ENCODE measurements at regions not wholly inside any gene's neighbourhood (a gene's known extent, or its start where the extent isn't known, plus 50 kb on each side); places are given as distances from the start of the nearest gene placed in this dataset.
A peak's percentile ranks its signal among the peaks of the same experiment; 100 is the strongest.

GRCh38 chr2:4679391-4679790 is 976.0 kb downstream of the DCDC2C start:
- H3K36me3 ChIP-seq (replicated peaks in 1 of 2; ENCODE audit: control insufficient read depth in 1 of 2, insufficient read depth in 2 of 2, low read length in 2 of 2), result no peaks in the 10 kb centered on the region
- BruUV-seq (replicated peaks), result no TSS peak
- H3K9me3 ChIP-seq (ENCODE audit: low read length), result peaks cover 50% of the 10 kb centered on the region
- no peaks in the 10 kb centered on the region; a peak in 1 of 5 replicates for H3K27me3 ChIP-seq (ENCODE audit: control insufficient read depth in 1 of 2, insufficient read depth in 2 of 2, low read length in 2 of 2)
- CTCF ChIA-PET (ENCODE audit: low intra/inter-chr PET ratio, low total read pairs), result no interaction called here
- peak; percentile 80; the same call in 1 of the 2 replicates for TF ChIP-seq ZNF207 (IDR thresholded peaks at IDR 0.05; ENCODE audit: borderline replicate concordance)
- TF ChIP-seq ZNF234 (CRISPR knock-in tag; conservative IDR thresholded peaks at IDR 0.05), result no peak
- peak; percentile 98 for TF ChIP-seq MNT (IDR thresholded peaks at IDR 0.05)
- TF ChIP-seq PREB (CRISPR knock-in tag; IDR thresholded peaks at IDR 0.05), result no peak
- no peak for TF ChIP-seq PHF20 (CRISPR knock-in tag; IDR thresholded peaks at IDR 0.05)
- TF ChIP-seq PLRG1 (conservative IDR thresholded peaks at IDR 0.05), result 0 out of 2 replicates have a peak, but pooled peaks have one; percentile 19
- TF ChIP-seq ZZZ3 (CRISPR knock-in tag; IDR thresholded peaks at IDR 0.05; ENCODE audit: borderline replicate concordance), result 0 out of 2 replicates have a peak, but pooled peaks have one; percentile 42
- no peak for TF ChIP-seq TMF1 (CRISPR knock-in tag; IDR thresholded peaks at IDR 0.05; ENCODE audit: low read depth)
- no peaks in the 10 kb centered on the region for H4K20me1 ChIP-seq (ENCODE audit: insufficient read depth, low read length)
- no peak overlapping the region for H2AFZ ChIP-seq (ENCODE audit: low read length)
- H3K27ac ChIP-seq (ENCODE audit: extremely low read length, insufficient read depth, low read length), result no peak overlapping the region
- no peak for ATAC-seq
- intact Hi-C loops (cut with micrococcal nuclease; ENCODE audit: unreplicated experiment), result no loop called here
- H3K79me2 ChIP-seq (ENCODE audit: insufficient read depth, low read length), result no peaks in the 10 kb centered on the region
- H3K4me3 ChIP-seq (replicated peaks in 1 of 3; ENCODE audit: insufficient read depth in 1 of 3, low read depth in 2 of 3, low read length in 3 of 3), result no peak overlapping the region
- DNase-seq (ENCODE audit: low spot score), result no peak
- no peak for FAIRE-seq
- H3K9ac ChIP-seq (ENCODE audit: insufficient read depth, low read depth, low read length), result no peak overlapping the region
- H3K4me1 ChIP-seq (ENCODE audit: insufficient read depth, low read length), result no peaks in the 10 kb centered on the region
- no peak overlapping the region for H3K4me2 ChIP-seq (ENCODE audit: low read depth, low read length)
- in situ Hi-C loops (cut with HindIII; ENCODE audit: extremely low pct_ligation_motif_present, low pct_unique_long_range_greater_than_20kb), result no loop called here
- POLR2A ChIA-PET, result no interaction called here
- WGBS (ENCODE audit: low lambda C conversion rate), result 12% methylated on average over 5 of the region's 5 CpGs
